ENCODE measurements at regions not wholly inside any gene's neighbourhood (a gene's known extent, or its start where the extent isn't known, plus 50 kb on each side); places are given as distances from the start of the nearest gene placed in this dataset.
A peak's percentile ranks its signal among the peaks of the same experiment; 100 is the strongest.

DNA sequence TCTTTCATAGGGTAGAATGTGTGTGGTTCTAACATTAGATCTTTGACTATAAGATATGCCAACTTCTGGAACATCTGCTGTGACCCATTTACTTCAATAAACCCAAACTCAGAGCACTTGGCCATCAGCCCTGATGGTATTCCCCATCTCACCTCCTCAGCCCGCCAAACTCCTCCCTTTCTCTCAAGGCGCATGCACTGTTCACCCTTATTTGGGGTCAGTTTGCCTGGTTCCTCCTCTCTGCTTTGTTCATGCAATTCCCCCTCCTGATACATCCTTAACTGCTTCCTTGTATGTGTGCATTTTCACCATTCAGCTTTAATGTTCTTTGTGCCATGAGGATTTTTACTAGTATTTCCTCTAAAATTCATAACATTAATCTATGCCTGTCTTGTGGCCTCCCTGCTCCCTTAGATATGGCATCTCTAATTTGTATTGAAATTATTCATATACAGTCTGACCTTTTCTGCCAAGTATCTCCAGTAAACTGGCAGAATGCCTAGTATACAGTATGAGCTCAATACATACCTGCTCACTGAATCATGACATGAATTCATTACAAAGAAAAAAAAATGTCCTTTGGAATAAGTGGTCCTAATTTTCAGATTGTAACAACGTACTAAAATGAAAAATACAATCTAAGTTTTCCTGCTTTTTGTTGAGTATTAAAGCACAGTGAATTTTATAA is 336.8 kb upstream of the IGFBP3 start:
- no peak overlapping the region for H3K4me3 ChIP-seq (replicated peaks in 1 of 2; ENCODE audit: low read depth in 2 of 2, low read length in 2 of 2)
- DNase-seq (ENCODE audit: low read depth in 2 of 2) = peak; percentile 79 to 92
- TF ChIP-seq CTCF (IDR thresholded peaks at IDR 0.05; ENCODE audit: low read depth, low read length) = no peak

GRCh38 chr7:46256870-46257661 is 336.0 kb upstream of the IGFBP3 start:
- no peak overlapping the region for H3K4me3 ChIP-seq (replicated peaks in 1 of 2; ENCODE audit: low read depth in 2 of 2, low read length in 2 of 2)
- TF ChIP-seq CTCF (IDR thresholded peaks at IDR 0.05; ENCODE audit: low read depth, low read length) = no peak
- DNase-seq (ENCODE audit: low read depth in 2 of 2) = peak; percentile 9 to 10

GRCh38 chr7:46253520-46253919 is 332.4 kb upstream of the IGFBP3 start:
- no peak for DNase-seq (ENCODE audit: low read depth in 2 of 2)
- no peak for TF ChIP-seq CTCF (IDR thresholded peaks at IDR 0.05; ENCODE audit: low read depth, low read length)
- H3K4me3 ChIP-seq (replicated peaks in 1 of 2; ENCODE audit: low read depth in 2 of 2, low read length in 2 of 2) = no peak overlapping the region

- H3K4me3 ChIP-seq (replicated peaks in 1 of 2; ENCODE audit: low read depth in 2 of 2, low read length in 2 of 2) = no peak overlapping the region
- TF ChIP-seq CTCF (IDR thresholded peaks at IDR 0.05; ENCODE audit: low read depth, low read length) = no peak
- DNase-seq (ENCODE audit: low read depth in 2 of 2) = no peak
Measured at GRCh38 chr7:46247664-46248063, 326.6 kb upstream of the IGFBP3 start.

- H3K4me3 ChIP-seq (replicated peaks in 1 of 2; ENCODE audit: low read depth in 2 of 2, low read length in 2 of 2) = no peak overlapping the region
- no peak for DNase-seq (ENCODE audit: low read depth in 2 of 2)
- TF ChIP-seq CTCF (IDR thresholded peaks at IDR 0.05; ENCODE audit: low read depth, low read length) = no peak
Measured at GRCh38 chr7:46245586-46246111, 324.6 kb upstream of the IGFBP3 start.

DNA sequence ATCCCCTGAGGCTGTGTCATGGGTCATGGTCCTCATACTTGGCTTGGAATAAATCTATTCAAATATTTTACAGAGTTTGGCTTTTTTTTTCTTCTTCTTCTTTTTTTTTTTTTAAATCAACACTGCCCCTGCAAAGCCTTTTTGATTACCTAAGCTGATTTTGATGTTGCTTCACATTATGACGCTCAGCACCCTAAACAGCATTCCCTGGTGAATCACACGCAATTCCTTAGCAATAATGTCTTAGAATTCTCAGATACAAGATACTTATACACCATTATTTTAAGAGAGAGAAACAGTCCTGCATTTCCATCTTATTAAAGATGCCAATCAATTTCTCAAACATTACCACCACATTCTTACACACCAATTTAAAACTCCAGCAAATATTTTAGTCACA is 323.7 kb upstream of the IGFBP3 start:
- H3K4me3 ChIP-seq (replicated peaks in 1 of 2; ENCODE audit: low read depth in 2 of 2, low read length in 2 of 2) = no peak overlapping the region
- TF ChIP-seq CTCF (IDR thresholded peaks at IDR 0.05; ENCODE audit: low read depth, low read length) = no peak
- DNase-seq (ENCODE audit: low read depth in 2 of 2) = peak; percentile 14 to 79
